H9 (cell line): ENCODE measurements at regions not wholly inside any gene's neighbourhood (a gene's known extent, or its start where the extent isn't known, plus 50 kb on each side); places are given as distances from the start of the nearest gene placed in this dataset.

ENCODE experiments used
- DNase-seq: peaks from one replicate; pipeline ENCODE4 v3.0.0-alpha.2; 2017
- H2AFZ ChIP-seq: one replicate; pipeline ENCODE4 v1.6.1; 2013; ENCODE audit warnings: mild to moderate bottlenecking, low read length, control low read depth, moderate library complexity
- H2AK5ac ChIP-seq: 2 replicates; pipeline ENCODE4 v1.6.1; 2013; ENCODE audit warnings: low read length, control low read depth, mixed read lengths; ENCODE audit not compliant: insufficient read length
- H2BK120ac ChIP-seq: one replicate; pipeline ENCODE4 v1.6.1; 2013; ENCODE audit warnings: low read depth, mild to moderate bottlenecking, low read length, control low read depth, inconsistent platforms; ENCODE audit not compliant: poor library complexity, severe bottlenecking
- H2BK12ac ChIP-seq: 2 replicates; pipeline ENCODE4 v1.6.1; 2013; ENCODE audit warnings: low read length, control low read depth, mixed read lengths, low read depth; ENCODE audit not compliant: insufficient read length
- H2BK15ac ChIP-seq: 2 replicates; pipeline ENCODE4 v1.6.1; 2013; ENCODE audit warnings: low read depth, low read length, control low read depth
- H2BK20ac ChIP-seq: one replicate; pipeline ENCODE4 v1.6.1; 2013; ENCODE audit warnings: low read depth, mild to moderate bottlenecking, low read length, control low read depth, inconsistent platforms; ENCODE audit not compliant: poor library complexity, severe bottlenecking
- H2BK5ac ChIP-seq: 2 replicates; pipeline ENCODE4 v1.6.1; 2013; ENCODE audit warnings: low read length, control low read depth, mixed read lengths; ENCODE audit not compliant: insufficient read length
- H3K14ac ChIP-seq: 2 replicates; pipeline ENCODE4 v1.6.1; 2013; ENCODE audit warnings: low read length, control low read depth; ENCODE audit not compliant: insufficient read depth
- H3K18ac ChIP-seq: 2 replicates; pipeline ENCODE4 v1.6.1; 2013; ENCODE audit warnings: low read depth, mild to moderate bottlenecking, mixed read lengths, low read length, control low read depth; ENCODE audit not compliant: insufficient read length
- H3K23ac ChIP-seq: 2 replicates; pipeline ENCODE4 v1.6.1; 2013; ENCODE audit warnings: low read length, control low read depth, mixed read lengths, low read depth; ENCODE audit not compliant: insufficient read length
- H3K23me2 ChIP-seq: 2 replicates; pipeline ENCODE4 v1.6.1; 2013; ENCODE audit warnings: low read depth, mild to moderate bottlenecking, mixed read lengths, low read length, control low read depth; ENCODE audit not compliant: insufficient read length, poor library complexity, severe bottlenecking
- H3K27ac ChIP-seq: 2 replicates; pipeline ENCODE4 v1.5.1; 2013; ENCODE audit warnings: low read length, control low read depth, mixed read lengths, low read depth; ENCODE audit not compliant: insufficient read length
- H3K27me3 ChIP-seq: 2 replicates; pipeline ENCODE4 v1.6.1; 2013; ENCODE audit warnings: low read length, control low read depth, inconsistent platforms; ENCODE audit not compliant: insufficient read depth
- H3K4ac ChIP-seq: 2 replicates; pipeline ENCODE4 v1.6.1; 2013; ENCODE audit warnings: low read depth, mild to moderate bottlenecking, control low read depth, inconsistent platforms, low read length, moderate library complexity
- H3K4me1 ChIP-seq: 2 replicates; pipeline ENCODE4 v1.6.1; 2013; ENCODE audit warnings: low read length, control low read depth, inconsistent platforms; ENCODE audit not compliant: insufficient read depth
- H3K4me2 ChIP-seq: 2 replicates; pipeline ENCODE4 v1.6.1; 2013; ENCODE audit warnings: low read length, control low read depth, mixed read lengths; ENCODE audit not compliant: insufficient read length, insufficient read depth
- H3K56ac ChIP-seq: 2 replicates; pipeline ENCODE4 v1.6.1; 2013; ENCODE audit warnings: low read depth, mild to moderate bottlenecking, mixed read lengths, low read length, control low read depth; ENCODE audit not compliant: insufficient read length
- H3K79me1 ChIP-seq: 2 replicates; pipeline ENCODE4 v1.6.1; 2013; ENCODE audit warnings: low read depth, mild to moderate bottlenecking, moderate library complexity, low read length, control low read depth, inconsistent platforms; ENCODE audit not compliant: insufficient read depth, poor library complexity, severe bottlenecking
- H3K79me2 ChIP-seq: 2 replicates; pipeline ENCODE4 v1.6.1; 2013; ENCODE audit warnings: low read length, control low read depth, inconsistent platforms; ENCODE audit not compliant: insufficient read depth
- H3K9ac ChIP-seq: 2 replicates; pipeline ENCODE4 v1.6.1; 2013; ENCODE audit warnings: low read length, control low read depth, mixed read lengths; ENCODE audit not compliant: insufficient read length; ENCODE audit errors: extremely low read depth
- H3K9me3 ChIP-seq: one replicate; pipeline ENCODE4 v1.6.1; 2013; ENCODE audit warnings: low read depth, low read length, inconsistent platforms; ENCODE audit not compliant: control insufficient read depth
- H3T11ph ChIP-seq: one replicate; pipeline ENCODE4 v1.6.1; 2013; ENCODE audit warnings: mild to moderate bottlenecking, low read length, control low read depth, inconsistent platforms
- H4K20me1 ChIP-seq: one replicate; pipeline ENCODE4 v1.6.1; 2013; ENCODE audit not compliant: control insufficient read depth, insufficient read length, insufficient read depth
- H4K5ac ChIP-seq: 2 replicates; pipeline ENCODE4 v1.6.1; 2013; ENCODE audit warnings: low read depth, mild to moderate bottlenecking, mixed read lengths, low read length, control low read depth; ENCODE audit not compliant: insufficient read length
- H4K8ac ChIP-seq: replicated peaks from 2 replicates; pipeline ENCODE4 v1.6.1; 2013; ENCODE audit warnings: low read length, control low read depth, mixed read lengths, low read depth; ENCODE audit not compliant: insufficient read length
- H4K91ac ChIP-seq: 2 replicates; pipeline ENCODE4 v1.6.1; 2013; ENCODE audit warnings: low read depth, mild to moderate bottlenecking, moderate library complexity, mixed read lengths, low read length, control low read depth; ENCODE audit not compliant: insufficient read length
- H3K27ac Mint-ChIP-seq, 3 experiments: 2 replicates in 2 of 3; 3 replicates in 1 of 3; pipeline ENCODE4 v1.8.0; 2020 to 2021; ENCODE audit warnings: mixed read lengths in 3 of 3, mild to moderate bottlenecking in 1 of 3, moderate library complexity in 1 of 3
- H3K27me3 Mint-ChIP-seq: 2 replicates; pipeline ENCODE4 v1.8.0; 2021; ENCODE audit warnings: low read depth, mild to moderate bottlenecking, moderate library complexity, mixed read lengths
- H3K36me3 Mint-ChIP-seq, 3 experiments: 2 replicates in 2 of 3; 3 replicates in 1 of 3; pipeline ENCODE4 v1.8.0; 2020 to 2021; ENCODE audit warnings: low read depth in 3 of 3, mixed read lengths in 3 of 3; ENCODE audit not compliant: insufficient read depth in 1 of 3
- H3K4me1 Mint-ChIP-seq, 2 experiments: 2 replicates each; pipeline ENCODE4 v1.8.0; 2020; ENCODE audit warnings: mixed read lengths in 2 of 2
- H3K4me3 Mint-ChIP-seq, 2 experiments: 2 replicates in 1 of 2; 3 replicates in 1 of 2; pipeline ENCODE4 v1.8.0; 2020 to 2021; ENCODE audit warnings: mild to moderate bottlenecking in 2 of 2, mixed read lengths in 2 of 2, moderate library complexity in 1 of 2
- H3K9me3 Mint-ChIP-seq, 2 experiments: 2 replicates in 1 of 2; 3 replicates in 1 of 2; pipeline ENCODE4 v1.8.0; 2020; ENCODE audit warnings: mild to moderate bottlenecking in 2 of 2, mixed read lengths in 2 of 2, moderate library complexity in 1 of 2
- CTCF ChIP-seq: fragments of 200-600 bp; sonication (generic); conservative IDR thresholded peaks from 3 replicates; pipeline ENCODE4 v1.8.0; 2021; ENCODE audit warnings: antibody characterized with exemption, mild to moderate bottlenecking
- WGBS: extraction: QIAGEN DNeasy Blood & Tissue Kit; methylation state at CpG from one replicate; pipeline ENCODE4 v1.1.7; 2013; ENCODE audit warnings: missing lambda C conversion rate, low lambda C conversion rate, mixed read lengths; ENCODE audit not compliant: insufficient read length; ENCODE audit errors: extremely low coverage; 5-methylcytosine and 5-hydroxymethylcytosine counted together

- TF ChIP-seq CTCF, result peak; percentile 45; the same call in 2 of the 3 replicates
- Histone ChIP-seq H3K9ac (no peak overlapping the region), H3K79me1 (no peaks in the 10 kb centered on the region), H3K23ac (no peak overlapping the region), H3K23me2 (no peaks in the 10 kb centered on the region), H4K91ac (no peak overlapping the region), H3K4me1 (no peaks in the 10 kb centered on the region), H3K27me3 (no peaks in the 10 kb centered on the region), H2BK12ac (no peak overlapping the region), H2BK20ac (no peak overlapping the region), H3K27ac (no peak overlapping the region), H3K56ac (no peak overlapping the region), H2BK5ac (no peak overlapping the region), H2BK120ac (no peak overlapping the region), H2AK5ac (no peak overlapping the region), H3K9me3 (no peaks in the 10 kb centered on the region), H3K79me2 (no peaks in the 10 kb centered on the region), H4K20me1 (no peaks in the 10 kb centered on the region), H3T11ph (no peak overlapping the region), H4K5ac (no peak overlapping the region), H2BK15ac (no peak overlapping the region), H3K18ac (no peak overlapping the region), H3K4me2 (no peak overlapping the region), H4K8ac (no peak overlapping the region), H3K4ac (no peak overlapping the region), H2AFZ (no peak overlapping the region), H3K14ac (no peak overlapping the region)
- H3K27ac Mint-ChIP-seq, result peak overlapping the region in 1 of 3 experiments; percentile 48; a peak in 1 of 7 replicates
- H3K27me3 Mint-ChIP-seq, result peaks cover 4% of the 10 kb centered on the region
- H3K4me1 Mint-ChIP-seq, result no peaks in the 10 kb centered on the region
- no CpG with 5 or more reads among the region's 3 CpGs for WGBS
- H3K36me3 Mint-ChIP-seq, result peaks cover 0 to 3% (median 0%) of the 10 kb centered on the region in 3 experiments; a peak in 1 of 7 replicates
- H3K9me3 Mint-ChIP-seq, result peaks cover 0 to 6% of the 10 kb centered on the region in 2 experiments; a peak in 3 of 5 replicates
- H3K4me3 Mint-ChIP-seq, result no peak overlapping the region
- no peak for DNase-seq
Measured at GRCh38 chr10:44506386-44506785, 121.5 kb upstream of the CXCL12 start.
